OCI-LY1 (cell line): ENCODE measurements at regions not wholly inside any gene's neighbourhood (a gene's known extent, or its start where the extent isn't known, plus 50 kb on each side); places are given as distances from the start of the nearest gene placed in this dataset.

Source experiments
- H2AFZ ChIP-seq: fragments of 200-600 bp; sonication (generic), shearing (Covaris generic); 2 replicates; pipeline ENCODE4 v1.6.0; 2014; ENCODE audit warnings: antibody characterized with exemption, mild to moderate bottlenecking, low read length
- H3F3A ChIP-seq: fragments of 200-600 bp; sonication (generic), shearing (Covaris generic); 2 replicates; pipeline ENCODE4 v1.6.0; 2014; ENCODE audit warnings: mild to moderate bottlenecking, antibody characterized with exemption, low read length, moderate library complexity; ENCODE audit not compliant: insufficient read depth
- H3K27ac ChIP-seq: fragments of 200-600 bp; sonication (generic); 2 replicates; pipeline ENCODE4 v1.5.1; 2014; ENCODE audit warnings: low read length, mixed run types, mild to moderate bottlenecking, low read depth; ENCODE audit not compliant: poor library complexity, severe bottlenecking
- H3K27me3 ChIP-seq: fragments of 200-600 bp; sonication (generic); 2 replicates; pipeline ENCODE4 v1.6.0; 2014; ENCODE audit warnings: antibody characterized with exemption, mild to moderate bottlenecking, low read length, moderate library complexity; ENCODE audit not compliant: insufficient read depth
- H3K36me3 ChIP-seq: fragments of 200-600 bp; sonication (generic); 2 replicates; pipeline ENCODE4 v1.6.1; 2014; ENCODE audit warnings: mild to moderate bottlenecking, antibody characterized with exemption, low read length, moderate library complexity, mixed read lengths; ENCODE audit not compliant: insufficient read depth
- H3K4me1 ChIP-seq: fragments of 200-600 bp; sonication (generic); 2 replicates; pipeline ENCODE4 v1.5.1; 2014; ENCODE audit warnings: mild to moderate bottlenecking, low read length, moderate library complexity; ENCODE audit not compliant: insufficient read depth, severe bottlenecking
- H3K4me2 ChIP-seq: fragments of 200-600 bp; sonication (generic), shearing (Covaris generic); 2 replicates; pipeline ENCODE4 v1.6.1; 2014; ENCODE audit warnings: low read length
- H3K4me3 ChIP-seq: fragments of 200-600 bp; sonication (generic); 2 replicates; pipeline ENCODE4 v1.5.1; 2014; ENCODE audit warnings: low read length, low read depth, mild to moderate bottlenecking, mixed read lengths; ENCODE audit not compliant: poor library complexity, severe bottlenecking
- H3K79me2 ChIP-seq: fragments of 200-600 bp; shearing (Covaris generic); 2 replicates; pipeline ENCODE4 v1.6.1; 2016; ENCODE audit warnings: mixed run types, low read length, mixed read lengths; ENCODE audit not compliant: insufficient read depth
- H3K9ac ChIP-seq: fragments of 200-600 bp; sonication (generic), shearing (Covaris generic); 2 replicates; pipeline ENCODE4 v1.6.1; 2014; ENCODE audit warnings: mild to moderate bottlenecking, low read length, mixed read lengths
- H3K9me2 ChIP-seq: fragments of 200-600 bp; sonication (generic), shearing (Covaris generic); 2 replicates; pipeline ENCODE4 v1.6.1; 2014; ENCODE audit warnings: low read depth, mild to moderate bottlenecking, low read length, mixed read lengths
- H3K9me3 ChIP-seq: fragments of 200-600 bp; shearing (Covaris generic); 2 replicates; pipeline ENCODE4 v1.6.1; 2014; ENCODE audit warnings: low read length, mixed read lengths
- H4K20me1 ChIP-seq: fragments of 200-600 bp; sonication (generic), shearing (Covaris generic); 2 replicates; pipeline ENCODE4 v1.6.0; 2016; ENCODE audit warnings: mild to moderate bottlenecking, low read length; ENCODE audit not compliant: insufficient read depth
- EZH2 ChIP-seq: fragments of 200-600 bp; sonication (generic), shearing (Covaris generic); IDR thresholded peaks from 2 replicates; pipeline ENCODE4 v1.8.0; 2017; ENCODE audit warnings: borderline replicate concordance, mixed run types, mild to moderate bottlenecking, antibody characterized with exemption, low read length, moderate library complexity, mixed read lengths
- TF ChIP-seq, protein P1 (sequence below): fragments of 200-600 bp; sonication (generic), shearing (Covaris generic); IDR thresholded peaks from 2 replicates; pipeline ENCODE4 v1.5.1; 2017; ENCODE audit warnings: mild to moderate bottlenecking, antibody characterized with exemption, low read length, moderate library complexity, mixed read lengths

DNA sequence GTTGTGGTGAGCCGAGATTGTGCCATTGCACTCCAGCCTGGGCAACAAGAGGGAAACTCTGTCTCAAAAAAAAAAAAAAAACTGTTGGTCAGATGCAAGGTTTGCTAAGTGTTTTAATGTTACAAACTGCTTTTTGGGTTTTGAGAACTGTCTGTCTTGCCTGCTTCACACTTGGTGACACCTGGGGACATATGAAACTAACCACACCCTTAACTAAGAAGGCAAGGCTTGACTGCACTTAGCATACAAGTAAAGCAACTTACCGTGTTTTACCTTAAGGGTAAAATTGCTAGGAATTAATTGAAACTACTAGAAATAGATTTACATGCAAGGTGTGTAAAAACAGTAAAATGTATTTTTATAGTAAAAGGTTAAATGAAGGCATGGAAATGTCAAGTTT lies 180.4 kb downstream of the OR13H1 start:
- H3K36me3 ChIP-seq = no peaks in the 10 kb centered on the region
- H3K9me2 ChIP-seq = no peaks in the 10 kb centered on the region
- no peaks in the 10 kb centered on the region for H3K4me1 ChIP-seq
- no peaks in the 10 kb centered on the region for H3K27me3 ChIP-seq
- no peaks in the 10 kb centered on the region for H3K9me3 ChIP-seq
- H3K27ac ChIP-seq = no peak overlapping the region
- no peaks in the 10 kb centered on the region for H3F3A ChIP-seq
- H3K79me2 ChIP-seq = no peaks in the 10 kb centered on the region
- H4K20me1 ChIP-seq = no peaks in the 10 kb centered on the region
- TF ChIP-seq, protein P1, sequence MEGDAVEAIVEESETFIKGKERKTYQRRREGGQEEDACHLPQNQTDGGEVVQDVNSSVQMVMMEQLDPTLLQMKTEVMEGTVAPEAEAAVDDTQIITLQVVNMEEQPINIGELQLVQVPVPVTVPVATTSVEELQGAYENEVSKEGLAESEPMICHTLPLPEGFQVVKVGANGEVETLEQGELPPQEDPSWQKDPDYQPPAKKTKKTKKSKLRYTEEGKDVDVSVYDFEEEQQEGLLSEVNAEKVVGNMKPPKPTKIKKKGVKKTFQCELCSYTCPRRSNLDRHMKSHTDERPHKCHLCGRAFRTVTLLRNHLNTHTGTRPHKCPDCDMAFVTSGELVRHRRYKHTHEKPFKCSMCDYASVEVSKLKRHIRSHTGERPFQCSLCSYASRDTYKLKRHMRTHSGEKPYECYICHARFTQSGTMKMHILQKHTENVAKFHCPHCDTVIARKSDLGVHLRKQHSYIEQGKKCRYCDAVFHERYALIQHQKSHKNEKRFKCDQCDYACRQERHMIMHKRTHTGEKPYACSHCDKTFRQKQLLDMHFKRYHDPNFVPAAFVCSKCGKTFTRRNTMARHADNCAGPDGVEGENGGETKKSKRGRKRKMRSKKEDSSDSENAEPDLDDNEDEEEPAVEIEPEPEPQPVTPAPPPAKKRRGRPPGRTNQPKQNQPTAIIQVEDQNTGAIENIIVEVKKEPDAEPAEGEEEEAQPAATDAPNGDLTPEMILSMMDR = no peak
- TF ChIP-seq EZH2 = no peak
- no peak overlapping the region for H3K9ac ChIP-seq
- no peak overlapping the region for H2AFZ ChIP-seq
- no peak overlapping the region for H3K4me2 ChIP-seq
- no peak overlapping the region for H3K4me3 ChIP-seq

DNA sequence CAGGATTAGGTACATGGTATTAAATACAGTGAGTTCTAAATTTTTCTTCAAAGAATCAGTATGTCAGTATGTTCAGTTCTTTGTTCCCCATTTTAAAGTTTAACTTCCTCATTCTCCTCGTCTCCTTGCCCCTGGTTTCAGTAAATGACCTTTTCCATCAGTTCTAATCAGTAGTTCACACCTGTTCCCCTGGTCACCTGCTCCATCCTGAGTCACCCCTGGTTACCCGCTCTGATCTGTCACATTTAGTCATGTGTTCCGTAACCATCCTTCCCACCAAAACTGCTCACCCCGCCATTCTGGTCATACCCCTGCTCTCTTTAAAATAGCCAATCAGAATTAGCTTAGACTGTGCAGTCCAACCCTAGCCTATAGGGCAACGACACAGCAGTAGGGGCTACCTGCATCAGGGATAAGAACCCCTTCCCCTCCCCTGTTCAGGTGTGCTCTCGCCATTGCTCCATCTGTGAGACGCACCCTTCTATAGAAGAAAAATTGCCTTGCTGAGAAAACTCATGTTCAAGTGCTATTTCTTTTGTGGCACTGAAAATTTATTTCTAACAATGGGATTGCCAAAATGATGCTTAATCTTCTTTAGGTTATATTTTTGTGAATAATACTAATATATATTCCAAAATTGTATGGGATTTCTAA lies 181.3 kb downstream of the OR13H1 start:
- no peaks in the 10 kb centered on the region for H3K9me2 ChIP-seq
- no peak overlapping the region for H3K4me3 ChIP-seq
- H3K4me2 ChIP-seq = no peak overlapping the region
- no peak overlapping the region for H3K27ac ChIP-seq
- no peaks in the 10 kb centered on the region for H3K4me1 ChIP-seq
- H3K27me3 ChIP-seq = no peaks in the 10 kb centered on the region
- H3F3A ChIP-seq = no peaks in the 10 kb centered on the region
- no peak overlapping the region for H3K9ac ChIP-seq
- no peaks in the 10 kb centered on the region for H3K36me3 ChIP-seq
- H4K20me1 ChIP-seq = no peaks in the 10 kb centered on the region
- TF ChIP-seq, protein P1 = no peak
- TF ChIP-seq EZH2 = no peak
- no peak overlapping the region for H2AFZ ChIP-seq
- no peaks in the 10 kb centered on the region for H3K9me3 ChIP-seq
- no peaks in the 10 kb centered on the region for H3K79me2 ChIP-seq

DNA sequence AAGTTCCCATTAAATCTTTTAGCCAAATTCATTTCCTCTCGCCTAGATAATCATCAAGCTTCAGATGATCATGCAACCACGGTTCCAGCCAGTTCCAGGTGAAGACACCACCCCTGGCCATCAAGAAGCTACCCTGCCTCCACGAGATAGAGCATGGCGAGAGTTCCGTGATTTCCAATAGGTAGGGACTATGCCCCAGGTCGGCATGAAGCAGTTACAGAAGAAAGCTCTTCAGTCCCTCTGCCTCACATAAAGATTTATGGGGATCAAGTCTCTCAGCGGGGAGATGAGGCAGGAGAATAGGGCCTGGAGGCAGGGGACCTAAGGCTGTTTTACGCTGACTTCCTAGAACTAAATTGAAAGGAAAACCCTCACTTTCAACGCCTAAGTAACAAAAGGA lies 183.9 kb downstream of the OR13H1 start:
- no peaks in the 10 kb centered on the region for H3F3A ChIP-seq
- no peaks in the 10 kb centered on the region for H3K27me3 ChIP-seq
- no peak overlapping the region for H3K9ac ChIP-seq
- H3K36me3 ChIP-seq = no peaks in the 10 kb centered on the region
- no peaks in the 10 kb centered on the region for H4K20me1 ChIP-seq
- H3K4me1 ChIP-seq = no peaks in the 10 kb centered on the region
- H2AFZ ChIP-seq = no peak overlapping the region; the same call in 1 of the 2 replicates
- no peak overlapping the region for H3K4me3 ChIP-seq
- no peak for TF ChIP-seq EZH2
- TF ChIP-seq, protein P1 = no peak
- H3K27ac ChIP-seq = no peak overlapping the region
- H3K9me2 ChIP-seq = no peaks in the 10 kb centered on the region
- H3K79me2 ChIP-seq = no peaks in the 10 kb centered on the region
- no peaks in the 10 kb centered on the region for H3K9me3 ChIP-seq
- no peak overlapping the region for H3K4me2 ChIP-seq
